ENCODE measurements at regions not wholly inside any gene's neighbourhood (a gene's known extent, or its start where the extent isn't known, plus 50 kb on each side); places are given as distances from the start of the nearest gene placed in this dataset.

DNA sequence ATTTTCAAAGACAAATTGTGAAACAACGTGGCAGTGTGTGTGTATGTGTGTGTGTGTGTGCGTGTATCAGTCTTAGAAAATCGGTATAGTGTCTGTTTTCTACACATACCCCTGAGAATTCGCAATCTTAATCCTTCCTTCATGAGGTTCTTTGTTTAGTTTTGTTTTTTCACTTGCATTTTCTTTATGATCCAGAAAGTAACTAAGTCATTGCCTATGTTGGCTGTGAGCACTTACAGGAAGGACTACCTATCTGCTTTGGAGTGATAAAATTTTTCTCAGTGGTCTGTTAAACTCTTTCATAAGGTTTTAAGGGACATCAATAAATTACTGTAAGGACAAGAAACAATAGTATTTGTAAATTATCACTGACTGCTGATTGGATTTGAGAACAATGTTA, 1587.1 kb downstream of the PCDH9 start:
- H3K4me3 ChIP-seq, result no peak overlapping the region
- H3K4me1 ChIP-seq, result no peaks in the 10 kb centered on the region
- H3K27ac ChIP-seq, result no peak overlapping the region
- H3K9me3 ChIP-seq, result no peaks in the 10 kb centered on the region
- H3K36me3 ChIP-seq, result no peaks in the 10 kb centered on the region
- TF ChIP-seq CTCF (IDR thresholded peaks at IDR 0.05), result no peak
- H3K9ac ChIP-seq (ENCODE audit: low read depth in 2 of 2, low read length in 2 of 2), result no peak overlapping the region
- intact Hi-C loops (cut with DNase I), result no loop called here
- no peak for DNase-seq
- no peaks in the 10 kb centered on the region for H3K27me3 ChIP-seq

GRCh38 chr13:65642301-65642700, 1587.8 kb downstream of the PCDH9 start:
- H3K36me3 ChIP-seq, result no peaks in the 10 kb centered on the region
- intact Hi-C loops (cut with DNase I), result no loop called here
- H3K4me3 ChIP-seq, result no peak overlapping the region
- no peaks in the 10 kb centered on the region for H3K4me1 ChIP-seq
- no peaks in the 10 kb centered on the region for H3K9me3 ChIP-seq
- no peak overlapping the region for H3K27ac ChIP-seq
- no peaks in the 10 kb centered on the region for H3K27me3 ChIP-seq
- no peak for TF ChIP-seq CTCF (IDR thresholded peaks at IDR 0.05)
- DNase-seq, result no peak
- H3K9ac ChIP-seq (ENCODE audit: low read depth in 2 of 2, low read length in 2 of 2), result no peak overlapping the region

DNA sequence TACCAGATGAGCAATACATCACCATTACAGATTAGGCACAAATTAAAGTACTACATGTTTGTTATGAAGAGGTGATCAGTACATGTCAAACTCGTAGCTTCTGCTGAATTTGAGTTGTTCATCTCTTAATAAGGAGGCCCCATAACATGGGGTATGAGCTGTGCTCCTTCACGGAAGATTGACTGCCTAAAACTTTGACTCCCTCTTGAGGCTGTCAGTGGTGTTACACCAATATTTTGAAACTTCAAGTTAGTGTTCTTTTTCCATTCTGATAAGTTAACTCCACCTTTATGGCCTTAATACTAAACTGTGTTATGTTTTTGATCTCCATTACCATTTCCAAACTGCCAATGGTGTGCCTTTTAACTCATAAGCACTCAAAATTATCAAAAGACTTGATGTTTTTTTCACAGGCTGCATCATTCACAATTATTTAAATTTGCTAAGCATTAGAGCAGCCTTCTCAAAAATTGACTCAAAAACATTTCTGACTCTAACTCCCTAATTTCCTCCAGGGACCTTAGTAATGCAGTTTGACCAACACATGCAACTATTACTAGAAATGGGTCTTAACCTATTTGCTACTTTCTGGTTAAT, 1591.5 kb downstream of the PCDH9 start:
- intact Hi-C loops (cut with DNase I), result no loop called here
- no peaks in the 10 kb centered on the region for H3K27me3 ChIP-seq
- H3K9me3 ChIP-seq, result no peaks in the 10 kb centered on the region
- no peak overlapping the region for H3K4me3 ChIP-seq
- H3K36me3 ChIP-seq, result no peaks in the 10 kb centered on the region
- no peak overlapping the region for H3K27ac ChIP-seq
- DNase-seq, result no peak
- no peak overlapping the region for H3K9ac ChIP-seq (ENCODE audit: low read depth in 2 of 2, low read length in 2 of 2)
- H3K4me1 ChIP-seq, result no peaks in the 10 kb centered on the region
- peak; percentile 22 for TF ChIP-seq CTCF (IDR thresholded peaks at IDR 0.05)

DNA sequence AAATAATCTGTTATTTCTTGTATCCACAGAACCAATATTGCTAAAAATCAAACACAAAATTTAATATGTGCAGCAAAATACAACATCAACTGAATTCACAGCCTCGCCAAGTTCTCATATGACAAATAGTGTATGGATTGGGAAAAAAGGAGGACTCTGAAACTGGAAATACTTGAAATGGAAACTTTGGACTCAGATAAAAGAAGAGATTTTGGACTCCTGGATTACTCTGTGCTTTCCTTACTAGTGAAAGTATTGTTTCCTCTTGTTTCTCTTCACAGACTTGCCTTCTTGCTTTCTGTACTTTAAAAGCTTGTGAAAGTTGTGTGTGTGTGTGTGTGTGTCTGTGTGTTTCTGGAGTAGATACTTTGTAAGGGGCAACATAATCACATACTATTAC, 1596.3 kb downstream of the PCDH9 start:
- H3K27me3 ChIP-seq, result no peaks in the 10 kb centered on the region
- intact Hi-C loops (cut with DNase I), result no loop called here
- DNase-seq, result no peak

GRCh38 chr13:65631078-65631477, 1599.1 kb downstream of the PCDH9 start:
- Histone ChIP-seq H3K9me3 (no peaks in the 10 kb centered on the region), H3K36me3 (no peaks in the 10 kb centered on the region), H3K9ac (ENCODE audit: low read depth in 2 of 2, low read length in 2 of 2) (no peak overlapping the region), H3K27ac (no peak overlapping the region), H3K27me3 (no peaks in the 10 kb centered on the region), H3K4me1 (no peaks in the 10 kb centered on the region), H3K4me3 (no peak overlapping the region)
- no peak for DNase-seq
- intact Hi-C loops (cut with DNase I), result no loop called here
- TF ChIP-seq CTCF (IDR thresholded peaks at IDR 0.05), result no peak

More for the DNA sequence above, 1596.3 kb downstream of the PCDH9 start:
- TF ChIP-seq CTCF (IDR thresholded peaks at IDR 0.05), result no peak
- Histone ChIP-seq H3K36me3 (no peaks in the 10 kb centered on the region), H3K9ac (ENCODE audit: low read depth in 2 of 2, low read length in 2 of 2) (no peak overlapping the region), H3K4me3 (no peak overlapping the region), H3K27ac (no peak overlapping the region), H3K4me1 (no peaks in the 10 kb centered on the region), H3K9me3 (no peaks in the 10 kb centered on the region)

Data from colonic mucosa (tissue), 4 donors.